Ovary (tissue), 7 donors: ENCODE measurements at regions not wholly inside any gene's neighbourhood (a gene's known extent, or its start where the extent isn't known, plus 50 kb on each side); places are given as distances from the start of the nearest gene placed in this dataset.

ENCODE experiments used
- DNase-seq, 5 donors: peaks; one replicate each; pipeline ENCODE4 v3.0.0-alpha.2; 2019 to 2020
- H3K27ac ChIP-seq, 2 donors: fragments of 200-600 bp; one replicate each; pipeline versions ENCODE4 v1.5.1 to v1.8.0; 2019 to 2022
- H3K27me3 ChIP-seq: fragments of 200-600 bp; one replicate; pipeline ENCODE4 v1.8.0; 2022
- H3K36me3 ChIP-seq: fragments of 200-600 bp; sonication (generic); one replicate; pipeline ENCODE4 v1.5.1; 2019
- H3K4me1 ChIP-seq: one replicate; pipeline ENCODE4 v1.8.1; 2013; ENCODE audit warnings: mild to moderate bottlenecking, moderate library complexity; ENCODE audit not compliant: insufficient read depth
- H3K4me3 ChIP-seq: fragments of 200-600 bp; sonication (generic); one replicate; pipeline ENCODE4 v1.5.1; 2017
- H3K9me3 ChIP-seq, 2 donors: fragments of 200-600 bp in 1 of 2; sonication (generic) in 1 of 2; one replicate each; pipeline versions ENCODE4 v1.5.1 to v1.8.1; 2013 to 2019; ENCODE audit warnings: mild to moderate bottlenecking in 1 of 2, moderate library complexity in 1 of 2
- CTCF ChIP-seq, 3 donors: fragments of 450-650 bp in 2 of 3; fragments of 200-600 bp in 1 of 3; IDR thresholded peaks; one replicate each; pipeline versions ENCODE4 v1.5.1 to v1.8.0; 2016 to 2022; ENCODE audit warnings: antibody characterized with exemption in 3 of 3, mild to moderate bottlenecking in 1 of 3
- EP300 ChIP-seq: sonication (generic); formaldehyde crosslinking; IDR thresholded peaks from one replicate; pipeline ENCODE4 v1.6.1; 2017; ENCODE audit warnings: antibody characterized with exemption
- POLR2A ChIP-seq: fragments of 450-650 bp; IDR thresholded peaks from one replicate; pipeline ENCODE4 v1.6.1; 2017; ENCODE audit warnings: antibody characterized with exemption, mild to moderate bottlenecking, moderate library complexity
- WGBS, 3 donors: extraction: QIAGEN DNeasy Blood & Tissue Kit in 1 of 3; methylation state at CpG; one replicate each; pipeline versions ENCODE4 v1.1.5 to v1.1.7; 2013 to 2017; 5-methylcytosine and 5-hydroxymethylcytosine counted together
- intact Hi-C, 4 donors: fragments of 100-400 bp; cut with DNase I; formaldehyde crosslinking; loops; one replicate each; pipeline versions ENCODE4 v1.11.0 to v1.15.1; 2022 to 2023
- donor health status: DM: no; HTN: no; CAD: no; lungs with moderate emphysema.
- donor health status: DM: no; HTN: no; CAD: no.
- donor health status: Bipolar disorder and iron deficiency.
- donor health status: DM: no; HTN: no; CAD: no.
- donor health status: DM: yes; HTN: yes; CAD: no.

GRCh38 chr14:61878931-61879330, 116.7 kb downstream of the SNAPC1 start:
- no peak for TF ChIP-seq POLR2A
- Histone ChIP-seq H3K27ac (no peak overlapping the region), H3K4me3 (no peak overlapping the region), H3K4me1 (no peaks in the 10 kb centered on the region), H3K36me3 (no peaks in the 10 kb centered on the region), H3K27me3 (no peaks in the 10 kb centered on the region), H3K9me3 (no peaks in the 10 kb centered on the region)
- WGBS, 3 donors: 51 to 80% (median 71%) methylated on average over 1 of the region's 1 CpG
- DNase-seq: no peak
- intact Hi-C loops: no loop called here

- intact Hi-C loops: no loop called here
- no peak for DNase-seq
- H3K27me3 ChIP-seq: no peaks in the 10 kb centered on the region
- no peak overlapping the region for H3K4me3 ChIP-seq
- H3K36me3 ChIP-seq: no peaks in the 10 kb centered on the region
- WGBS, 3 donors: 75 to 84% (median 82%) methylated on average over 1 of the region's 1 CpG
- H3K9me3 ChIP-seq: no peaks in the 10 kb centered on the region
- TF ChIP-seq POLR2A: no peak
- TF ChIP-seq CTCF (IDR thresholded peaks at IDR 0.05): no peak
- TF ChIP-seq EP300: no peak
- H3K4me1 ChIP-seq: no peaks in the 10 kb centered on the region
- no peak overlapping the region for H3K27ac ChIP-seq
These were observed 118.8 kb downstream of the SNAPC1 start for GRCh38 chr14:61881046-61881445.

- intact Hi-C loops: no loop called here
- no peak overlapping the region for H3K4me3 ChIP-seq
- DNase-seq: no peak
- H3K4me1 ChIP-seq: no peaks in the 10 kb centered on the region
- H3K36me3 ChIP-seq: no peaks in the 10 kb centered on the region
- no peaks in the 10 kb centered on the region for H3K9me3 ChIP-seq
- no peak for TF ChIP-seq CTCF (IDR thresholded peaks at IDR 0.05)
- no peak for TF ChIP-seq POLR2A
- TF ChIP-seq EP300: no peak
- no peak overlapping the region for H3K27ac ChIP-seq
- 56 to 59% (median 58%) methylated on average over 2 of the region's 2 CpGs for WGBS, 3 donors
- no peaks in the 10 kb centered on the region for H3K27me3 ChIP-seq
These were observed 122.5 kb downstream of the SNAPC1 start for GRCh38 chr14:61884711-61885110.

- Histone ChIP-seq H3K36me3 (no peaks in the 10 kb centered on the region), H3K4me3 (no peak overlapping the region), H3K27ac (no peak overlapping the region), H3K4me1 (no peaks in the 10 kb centered on the region), H3K27me3 (no peaks in the 10 kb centered on the region), H3K9me3 (no peaks in the 10 kb centered on the region)
- no peak for DNase-seq
- TF ChIP-seq CTCF (IDR thresholded peaks at IDR 0.05): no peak
- TF ChIP-seq POLR2A: no peak
- no peak for TF ChIP-seq EP300
- intact Hi-C loops: no loop called here
- 71 to 75% (median 74%) methylated on average over 2 of the region's 2 CpGs for WGBS, 3 donors
These were observed 123.2 kb downstream of the SNAPC1 start for GRCh38 chr14:61885203-61885961.

- H3K27ac ChIP-seq: no peak overlapping the region
- no peaks in the 10 kb centered on the region for H3K36me3 ChIP-seq
- no peaks in the 10 kb centered on the region for H3K4me1 ChIP-seq
- no peak for DNase-seq
- no peak for TF ChIP-seq POLR2A
- 39 to 46% (median 43%) methylated on average over 2 of the region's 2 CpGs for WGBS, 3 donors
- no peak overlapping the region for H3K4me3 ChIP-seq
- H3K27me3 ChIP-seq: no peaks in the 10 kb centered on the region
- intact Hi-C loops: no loop called here
- no peaks in the 10 kb centered on the region for H3K9me3 ChIP-seq
These were observed 125.4 kb downstream of the SNAPC1 start for GRCh38 chr14:61887628-61888027.
